HEK293 (cell line): ENCODE measurements at regions not wholly inside any gene's neighbourhood (a gene's known extent, or its start where the extent isn't known, plus 50 kb on each side); places are given as distances from the start of the nearest gene placed in this dataset.

ENCODE experiments used
- CTCF ChIA-PET: fragments of 350-600 bp; formaldehyde crosslinking; extraction: SDS; loops from one replicate; lab custom pipeline; 2021; ENCODE audit warnings: antibody characterized with exemption; lab: Yijun Ruan, JAX
- POLR2A ChIA-PET: fragments of 300-600 bp; formaldehyde crosslinking; extraction: SDS; loops from one replicate; lab custom pipeline; 2020; ENCODE audit warnings: antibody characterized with exemption, inconsistent platforms; lab: Yijun Ruan, JAX
- H3K27ac ChIP-seq: fragments of 200-500 bp; sonication (Bioruptor generic); 2 replicates; pipeline ENCODE4 v1.5.1; 2014; ENCODE audit warnings: low read depth, low read length, control low read depth, inconsistent platforms; ENCODE audit errors: extremely low read depth
- H3K36me3 ChIP-seq, 2 experiments: fragments of 200-500 bp in 1 of 2; sonication (Bioruptor generic) in 1 of 2; 1 replicate in 1 of 2; 2 replicates in 1 of 2; pipeline ENCODE4 v1.5.1; 2014 to 2017; ENCODE audit warnings: inconsistent platforms in 2 of 2, low read length in 2 of 2; ENCODE audit not compliant: control insufficient read depth in 2 of 2, insufficient read depth in 1 of 2
- H3K4me1 ChIP-seq: fragments of 200-500 bp; sonication (Bioruptor generic); 2 replicates; pipeline ENCODE4 v1.5.1; 2014; ENCODE audit warnings: mild to moderate bottlenecking, low read length, inconsistent platforms; ENCODE audit not compliant: control insufficient read depth, insufficient read depth
- H3K4me3 ChIP-seq: 2 replicates; pipeline ENCODE4 v1.5.1; 2011; ENCODE audit warnings: low read depth, mild to moderate bottlenecking, control low read depth, low read length, moderate library complexity
- H3K9me3 ChIP-seq: fragments of 200-500 bp; sonication (Bioruptor generic); 2 replicates; pipeline ENCODE4 v1.5.1; 2014; ENCODE audit warnings: low read depth, low read length, inconsistent platforms; ENCODE audit not compliant: control insufficient read depth, insufficient read depth
- AEBP2 ChIP-seq: fragments of 450-650 bp; formaldehyde crosslinking; IDR thresholded peaks from 2 replicates; pipeline ENCODE4 v1.5.1; 2016; ENCODE audit warnings: missing biosample characterization, missing genetic modification characterization, borderline replicate concordance
- MYNN ChIP-seq: fragments of 450-650 bp; formaldehyde crosslinking; IDR thresholded peaks from 2 replicates; pipeline ENCODE4 v1.5.1; 2016; ENCODE audit warnings: missing biosample characterization, missing genetic modification characterization, borderline replicate concordance
- REST ChIP-seq: fragments of 450-650 bp; formaldehyde crosslinking; IDR thresholded peaks from 2 replicates; pipeline ENCODE4 v1.5.1; 2016; ENCODE audit warnings: missing biosample characterization, missing genetic modification characterization
- ZBTB1 ChIP-seq: fragments of 450-650 bp; formaldehyde crosslinking; IDR thresholded peaks from 2 replicates; pipeline ENCODE4 v1.5.1; 2016; ENCODE audit warnings: missing biosample characterization, missing genetic modification characterization
- ZBTB48 ChIP-seq: fragments of 450-650 bp; formaldehyde crosslinking; IDR thresholded peaks from 2 replicates; pipeline ENCODE4 v1.5.1; 2016; ENCODE audit warnings: missing biosample characterization, missing genetic modification characterization
- ZFP69B ChIP-seq: fragments of 450-650 bp; formaldehyde crosslinking; IDR thresholded peaks from 2 replicates; pipeline ENCODE4 v1.5.1; 2016; ENCODE audit warnings: missing biosample characterization, missing genetic modification characterization
- ZNF155 ChIP-seq: fragments of 450-650 bp; formaldehyde crosslinking; IDR thresholded peaks from 2 replicates; pipeline ENCODE4 v1.5.1; 2016; ENCODE audit warnings: missing biosample characterization, missing genetic modification characterization
- ZNF174 ChIP-seq: fragments of 450-650 bp; formaldehyde crosslinking; IDR thresholded peaks from 2 replicates; pipeline ENCODE4 v1.5.0; 2017; ENCODE audit warnings: missing biosample characterization, mild to moderate bottlenecking, missing genetic modification characterization
- ZNF280D ChIP-seq: fragments of 450-650 bp; formaldehyde crosslinking; IDR thresholded peaks from 2 replicates; pipeline ENCODE4 v1.5.1; 2016; ENCODE audit warnings: missing biosample characterization, missing genetic modification characterization
- ZNF311 ChIP-seq: fragments of 450-650 bp; formaldehyde crosslinking; IDR thresholded peaks from 2 replicates; pipeline ENCODE4 v1.5.1; 2017; ENCODE audit warnings: missing biosample characterization, missing genetic modification characterization, borderline replicate concordance
- ZNF449 ChIP-seq: fragments of 450-650 bp; formaldehyde crosslinking; IDR thresholded peaks from 2 replicates; pipeline ENCODE4 v1.5.1; 2017; ENCODE audit warnings: missing biosample characterization, mild to moderate bottlenecking, missing genetic modification characterization, moderate library complexity
- ZNF621 ChIP-seq: fragments of 450-650 bp; formaldehyde crosslinking; IDR thresholded peaks from 2 replicates; pipeline ENCODE4 v1.5.1; 2017; ENCODE audit warnings: missing biosample characterization, missing genetic modification characterization
- ZNF626 ChIP-seq: fragments of 450-650 bp; sonication (Bioruptor Pico); formaldehyde crosslinking; IDR thresholded peaks from 2 replicates; pipeline ENCODE4 v1.5.1; 2018; ENCODE audit warnings: missing biosample characterization, missing genetic modification characterization, inconsistent platforms
- ZNF639 ChIP-seq: fragments of 450-650 bp; formaldehyde crosslinking; IDR thresholded peaks from 2 replicates; pipeline ENCODE4 v1.5.1; 2016; ENCODE audit warnings: missing biosample characterization, missing genetic modification characterization
- ZNF777 ChIP-seq: fragments of 450-650 bp; formaldehyde crosslinking; IDR thresholded peaks from 2 replicates; pipeline ENCODE4 v1.5.1; 2017; ENCODE audit warnings: missing biosample characterization, missing genetic modification characterization, borderline replicate concordance
- ZNF785 ChIP-seq: fragments of 450-650 bp; formaldehyde crosslinking; IDR thresholded peaks from 2 replicates; pipeline ENCODE4 v1.5.1; 2016; ENCODE audit warnings: missing biosample characterization, missing genetic modification characterization
- ZNF830 ChIP-seq: fragments of 450-650 bp; IDR thresholded peaks from 2 replicates; pipeline ENCODE4 v1.5.0; 2018; ENCODE audit warnings: missing biosample characterization, missing genetic modification characterization, low read depth, mild to moderate bottlenecking, moderate library complexity
- ZSCAN30 ChIP-seq: fragments of 450-650 bp; IDR thresholded peaks from 2 replicates; pipeline ENCODE4 v1.5.1; 2018; ENCODE audit warnings: missing biosample characterization, mild to moderate bottlenecking, missing genetic modification characterization, moderate library complexity
- ZSCAN4 ChIP-seq: fragments of 450-650 bp; formaldehyde crosslinking; IDR thresholded peaks from 2 replicates; pipeline ENCODE4 v1.5.1; 2017; ENCODE audit warnings: missing biosample characterization, missing genetic modification characterization

GRCh38 chr14:65926935-65927700, 514.6 kb downstream of the FUT8 start (continued):
- no peak for TF ChIP-seq ZNF280D (tag by site-specific recombination)
- no peak for TF ChIP-seq ZNF155 (tag by site-specific recombination)
- TF ChIP-seq ZFP69B, result no peak
- TF ChIP-seq, all 188 proteins: peak for 0

GRCh38 chr14:65927931-65928356, 515.4 kb downstream of the FUT8 start:
- Histone ChIP-seq H3K27ac (no peak overlapping the region), H3K9me3 (no peaks in the 10 kb centered on the region), H3K36me3 (no peaks in the 10 kb centered on the region), H3K4me1 (no peaks in the 10 kb centered on the region), H3K4me3 (no peak overlapping the region)
- POLR2A ChIA-PET, result no interaction called here
- CTCF ChIA-PET, result no interaction called here
- TF ChIP-seq ZNF830, result no peak
- no peak for TF ChIP-seq ZSCAN4 (tag by site-specific recombination)
- TF ChIP-seq REST (tag by site-specific recombination), result no peak
- no peak for TF ChIP-seq ZNF449
- TF ChIP-seq ZBTB48 (tag by site-specific recombination), result no peak
- TF ChIP-seq ZNF621, result no peak
- no peak for TF ChIP-seq ZNF639 (tag by site-specific recombination)
- no peak for TF ChIP-seq ZNF777 (tag by site-specific recombination)
- TF ChIP-seq MYNN (tag by site-specific recombination), result no peak
- no peak for TF ChIP-seq ZNF785 (tag by site-specific recombination)
- no peak for TF ChIP-seq ZNF311 (tag by site-specific recombination)
- no peak for TF ChIP-seq ZNF626 (tag by site-specific recombination)
- no peak for TF ChIP-seq ZNF174 (tag by site-specific recombination)
- no peak for TF ChIP-seq ZSCAN30
- TF ChIP-seq ZBTB1, result no peak
- TF ChIP-seq AEBP2 (tag by site-specific recombination), result no peak
